ENCODE measurements at regions not wholly inside any gene's neighbourhood (a gene's known extent, or its start where the extent isn't known, plus 50 kb on each side); places are given as distances from the start of the nearest gene placed in this dataset.

- TF ChIP-seq ZBTB25 (CRISPR knock-in tag; IDR thresholded peaks at IDR 0.05) (no peak), REPIN1 (CRISPR knock-in tag; IDR thresholded peaks at IDR 0.05; ENCODE audit: borderline replicate concordance, low read depth) (no peak), ZBED4 (CRISPR knock-in tag; IDR thresholded peaks at IDR 0.05; ENCODE audit: borderline replicate concordance) (no peak), E2F2 (CRISPR knock-in tag; IDR thresholded peaks at IDR 0.05; ENCODE audit: borderline replicate concordance) (no peak), ZBTB44 (CRISPR knock-in tag; IDR thresholded peaks at IDR 0.05) (no peak), ZNF18 (CRISPR knock-in tag; IDR thresholded peaks at IDR 0.05; ENCODE audit: insufficient replicate concordance) (no peak), IRF2 (CRISPR knock-in tag; IDR thresholded peaks at IDR 0.05) (no peak), ZNF687 (CRISPR knock-in tag; IDR thresholded peaks at IDR 0.05) (no peak)
Observed at GRCh38 chr2:18991177-18992168, 366.9 kb downstream of the OSR1 start (continued).
